Cardiac muscle cell (in vitro differentiated cells and primary cell): ENCODE measurements at regions not wholly inside any gene's neighbourhood (a gene's known extent, or its start where the extent isn't known, plus 50 kb on each side); places are given as distances from the start of the nearest gene placed in this dataset.

ENCODE experiments used
- DNase-seq, 2 donors: peaks; one replicate each; pipeline versions ENCODE4 v3.0.0 to v3.0.0-alpha.2; 2010 to 2017; ENCODE audit warnings: low read depth in 1 of 2, low spot score in 1 of 2
- H3K27ac ChIP-seq: fragments of 200-600 bp; sonication (generic); 2 replicates; pipeline ENCODE4 v1.5.1; 2016
- H3K27me3 ChIP-seq: fragments of 200-600 bp; sonication (generic); 2 replicates; pipeline ENCODE4 v1.6.0; 2016; ENCODE audit warnings: control low read depth
- H3K36me3 ChIP-seq: fragments of 200-600 bp; sonication (generic); 2 replicates; pipeline ENCODE4 v1.5.1; 2016; ENCODE audit warnings: control low read depth
- H3K4me1 ChIP-seq: fragments of 200-600 bp; sonication (generic); 2 replicates; pipeline ENCODE4 v1.8.1; 2017; ENCODE audit warnings: low read depth, mild to moderate bottlenecking, mixed run types
- H3K4me3 ChIP-seq: fragments of 200-600 bp; sonication (generic); 2 replicates; pipeline ENCODE4 v1.5.1; 2016; ENCODE audit warnings: mild to moderate bottlenecking
- H3K9me3 ChIP-seq: fragments of 200-600 bp; sonication (generic); 2 replicates; pipeline ENCODE4 v1.5.1; 2017; ENCODE audit warnings: low read depth, mild to moderate bottlenecking, control low read depth
- TF ChIP-seq, protein P1 (sequence below): IDR thresholded peaks from 2 replicates; pipeline ENCODE4 v1.5.1; 2012; ENCODE audit warnings: low read depth, mild to moderate bottlenecking, low read length

DNA sequence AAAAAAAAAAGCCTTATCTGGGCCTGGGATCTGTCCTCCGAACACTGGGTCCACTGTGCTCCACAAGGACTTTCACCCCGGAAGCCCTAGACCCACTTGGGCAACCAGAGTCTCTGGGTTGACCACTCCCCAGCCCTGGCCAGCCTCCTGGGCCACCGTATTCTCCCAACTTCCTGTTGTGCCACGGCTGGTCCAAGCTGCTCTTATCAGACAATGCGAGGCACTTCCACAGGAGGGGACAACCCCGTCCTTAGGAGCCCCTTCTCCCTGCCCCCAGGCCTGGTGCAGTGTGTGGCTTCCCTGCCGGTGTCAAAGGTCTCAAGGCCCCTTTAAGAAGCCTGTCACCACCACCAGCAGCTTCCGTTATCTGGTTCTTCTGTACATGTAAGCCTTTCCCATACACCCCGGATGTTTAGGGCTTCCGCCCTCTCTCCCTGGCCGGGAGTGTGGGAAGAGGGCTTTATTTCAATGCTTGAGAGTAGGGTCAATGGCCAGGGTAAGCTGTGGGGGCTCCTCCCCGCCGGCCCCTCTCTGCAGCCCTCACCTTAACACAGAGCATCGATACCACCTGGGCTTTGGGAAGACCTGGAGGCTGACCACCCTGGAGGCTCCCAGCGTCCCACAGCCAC lies 313.0 kb downstream of the SEC14L1 start:
- Histone ChIP-seq H3K9me3 (no peaks in the 10 kb centered on the region), H3K36me3 (no peaks in the 10 kb centered on the region), H3K27me3 (no peaks in the 10 kb centered on the region), H3K4me1 (peaks cover 68% of the 10 kb centered on the region), H3K4me3 (no peak overlapping the region), H3K27ac (peak overlapping the region; percentile 96)
- TF ChIP-seq, protein P1, sequence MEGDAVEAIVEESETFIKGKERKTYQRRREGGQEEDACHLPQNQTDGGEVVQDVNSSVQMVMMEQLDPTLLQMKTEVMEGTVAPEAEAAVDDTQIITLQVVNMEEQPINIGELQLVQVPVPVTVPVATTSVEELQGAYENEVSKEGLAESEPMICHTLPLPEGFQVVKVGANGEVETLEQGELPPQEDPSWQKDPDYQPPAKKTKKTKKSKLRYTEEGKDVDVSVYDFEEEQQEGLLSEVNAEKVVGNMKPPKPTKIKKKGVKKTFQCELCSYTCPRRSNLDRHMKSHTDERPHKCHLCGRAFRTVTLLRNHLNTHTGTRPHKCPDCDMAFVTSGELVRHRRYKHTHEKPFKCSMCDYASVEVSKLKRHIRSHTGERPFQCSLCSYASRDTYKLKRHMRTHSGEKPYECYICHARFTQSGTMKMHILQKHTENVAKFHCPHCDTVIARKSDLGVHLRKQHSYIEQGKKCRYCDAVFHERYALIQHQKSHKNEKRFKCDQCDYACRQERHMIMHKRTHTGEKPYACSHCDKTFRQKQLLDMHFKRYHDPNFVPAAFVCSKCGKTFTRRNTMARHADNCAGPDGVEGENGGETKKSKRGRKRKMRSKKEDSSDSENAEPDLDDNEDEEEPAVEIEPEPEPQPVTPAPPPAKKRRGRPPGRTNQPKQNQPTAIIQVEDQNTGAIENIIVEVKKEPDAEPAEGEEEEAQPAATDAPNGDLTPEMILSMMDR, result no peak
- peak; percentile 57 to 67 for DNase-seq

DNA sequence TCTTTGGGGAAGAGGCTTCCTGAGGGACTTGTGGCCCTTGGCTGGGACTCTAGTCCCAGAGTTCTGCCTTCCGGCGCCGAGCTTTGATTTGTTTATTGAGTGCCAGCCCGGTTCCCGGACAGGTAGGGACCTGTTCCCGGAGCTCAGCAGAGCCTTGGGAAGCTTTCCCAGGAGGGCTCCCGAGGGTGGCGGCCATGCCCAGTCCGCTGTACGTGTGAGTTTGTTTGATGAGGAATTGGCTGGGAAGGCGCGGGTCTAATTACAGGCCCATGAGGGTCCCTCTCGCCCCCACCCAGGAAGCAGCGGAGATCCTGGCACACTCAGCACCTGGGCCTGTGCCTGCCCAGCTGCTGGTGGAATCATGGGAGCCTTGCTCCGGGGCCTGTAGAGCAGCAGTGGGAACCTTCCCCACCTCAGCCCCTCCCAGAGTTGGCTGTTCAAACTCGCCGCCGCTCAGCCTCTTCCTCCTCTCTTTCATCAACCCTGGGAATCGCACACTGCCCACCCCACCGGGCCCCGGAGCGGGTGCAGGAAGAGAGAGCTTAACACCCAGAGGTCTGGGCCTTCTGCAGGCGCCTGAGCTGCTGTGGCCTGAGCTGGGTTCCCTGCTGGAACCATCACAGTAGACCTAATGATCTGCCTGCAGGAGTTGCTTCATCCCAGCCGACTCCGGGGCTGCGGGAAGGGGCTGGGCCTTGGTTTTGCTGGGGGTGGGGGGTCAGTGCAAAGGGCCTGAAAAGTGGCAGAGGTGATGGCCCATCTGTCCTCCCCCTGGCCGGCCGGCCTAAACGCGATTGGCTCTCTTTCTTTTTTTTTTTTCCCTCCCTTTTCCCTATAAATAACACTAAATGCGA lies 313.7 kb downstream of the SEC14L1 start:
- Histone ChIP-seq H3K27me3 (no peaks in the 10 kb centered on the region), H3K27ac (peak overlapping the region; percentile 96), H3K4me3 (no peak overlapping the region), H3K9me3 (no peaks in the 10 kb centered on the region), H3K36me3 (no peaks in the 10 kb centered on the region), H3K4me1 (peaks cover 69% of the 10 kb centered on the region)
- TF ChIP-seq, protein P1, result no peak
- DNase-seq, result no peak

DNA sequence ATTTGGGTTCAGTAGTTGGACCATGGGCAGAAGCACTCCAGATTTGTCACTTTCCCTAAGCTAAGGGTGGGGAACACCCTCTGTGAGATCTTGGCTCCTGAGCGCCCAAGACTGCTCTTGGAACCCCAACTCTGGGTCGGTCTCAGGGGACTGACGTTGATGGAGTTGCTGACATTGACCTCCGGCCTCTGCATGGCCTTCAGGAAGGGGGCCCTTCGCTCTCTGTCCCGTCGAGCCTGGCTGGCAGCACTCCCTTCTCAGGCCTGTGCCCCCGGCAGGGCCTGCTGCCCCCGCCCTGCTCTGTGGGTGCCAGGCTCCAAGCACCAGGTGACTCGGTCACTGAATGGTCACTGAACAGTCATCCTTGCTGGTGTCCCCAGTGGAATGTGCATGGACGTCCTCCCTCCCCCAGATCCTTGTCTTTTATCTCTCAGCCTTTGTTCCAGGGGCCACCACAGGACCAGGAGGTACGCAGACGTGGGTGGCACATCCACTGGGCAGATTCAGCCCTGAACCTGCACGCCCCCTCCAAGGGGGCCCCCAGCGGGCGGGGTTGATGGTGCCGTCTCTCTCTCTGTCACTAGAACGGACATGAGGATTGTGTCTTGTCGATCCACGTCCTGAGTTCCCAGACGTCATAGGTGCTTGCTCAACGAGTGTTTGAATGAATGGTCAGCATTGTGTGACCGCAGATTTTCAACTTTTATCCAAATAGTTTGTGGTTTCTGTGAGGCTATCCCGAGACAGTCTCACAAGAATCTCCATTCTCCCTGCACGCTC lies 314.5 kb downstream of the SEC14L1 start:
- peaks cover 69% of the 10 kb centered on the region for H3K4me1 ChIP-seq
- no peaks in the 10 kb centered on the region for H3K9me3 ChIP-seq
- H3K27ac ChIP-seq, result peak overlapping the region; percentile 96
- H3K36me3 ChIP-seq, result no peaks in the 10 kb centered on the region
- no peaks in the 10 kb centered on the region for H3K27me3 ChIP-seq
- DNase-seq, result peak in 1 of 2 donors; percentile 98
- no peak overlapping the region for H3K4me3 ChIP-seq
- TF ChIP-seq, protein P1, result no peak

DNA sequence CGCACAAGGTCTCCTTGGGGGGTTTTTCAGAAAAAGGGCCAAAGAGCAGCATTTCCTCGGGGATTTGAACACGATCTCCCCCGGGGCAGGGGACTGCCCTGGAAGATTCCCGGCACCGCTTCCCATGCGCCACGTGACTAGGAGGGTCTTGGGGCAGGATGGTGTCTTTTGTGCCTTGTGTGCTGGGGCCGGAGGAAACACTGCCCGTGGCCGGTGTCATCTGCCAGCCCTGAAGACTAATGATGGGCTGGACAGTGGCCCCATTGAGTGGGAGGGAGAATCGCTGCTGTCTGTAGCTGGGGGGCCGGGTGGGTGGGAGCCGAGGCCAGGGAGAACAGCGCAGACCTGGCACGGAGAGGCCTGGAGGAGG lies 315.1 kb downstream of the SEC14L1 start:
- peak overlapping the region; percentile 96 for H3K27ac ChIP-seq
- TF ChIP-seq, protein P1, result no peak
- H3K36me3 ChIP-seq, result no peaks in the 10 kb centered on the region
- no peaks in the 10 kb centered on the region for H3K9me3 ChIP-seq
- H3K4me3 ChIP-seq, result no peak overlapping the region
- peaks cover 69% of the 10 kb centered on the region for H3K4me1 ChIP-seq
- no peaks in the 10 kb centered on the region for H3K27me3 ChIP-seq
- DNase-seq, result no peak

DNA sequence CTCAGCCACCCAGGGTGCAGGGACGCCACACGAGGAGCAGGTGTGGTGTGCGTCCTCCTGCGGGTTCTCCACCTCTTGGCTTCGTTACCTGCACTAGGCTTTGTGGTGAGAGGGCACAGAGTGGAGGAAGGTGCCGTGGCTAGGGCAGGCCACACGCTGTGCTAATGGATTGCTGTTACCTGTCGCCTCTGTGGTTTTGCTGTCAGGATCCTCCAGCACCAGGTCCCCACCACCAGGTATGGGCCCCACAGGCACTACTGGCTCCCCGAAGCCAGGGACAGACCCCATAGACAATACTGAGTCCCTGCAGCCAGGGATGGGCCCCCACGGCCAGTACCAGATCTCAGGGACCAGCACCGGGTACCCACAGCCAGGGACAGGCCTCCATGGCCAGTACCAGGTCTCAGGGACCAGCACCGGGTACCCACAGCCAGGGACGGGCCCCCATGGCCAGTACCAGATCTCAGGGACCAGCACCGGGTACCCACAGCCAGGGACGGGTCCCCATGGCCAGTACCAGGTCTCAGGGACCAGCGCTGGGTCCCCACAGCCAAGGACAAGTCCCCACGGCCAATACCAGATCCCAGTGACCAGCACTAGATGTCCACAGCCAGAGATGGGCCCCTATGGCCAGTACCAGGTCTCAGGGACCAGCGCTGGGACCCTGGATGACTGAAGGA lies 315.6 kb downstream of the SEC14L1 start:
- TF ChIP-seq, protein P1, result no peak
- H3K9me3 ChIP-seq, result no peaks in the 10 kb centered on the region
- peaks cover 73% of the 10 kb centered on the region for H3K4me1 ChIP-seq
- H3K27me3 ChIP-seq, result no peaks in the 10 kb centered on the region
- no peak for DNase-seq
- peak overlapping the region; percentile 96 for H3K27ac ChIP-seq
- H3K4me3 ChIP-seq, result no peak overlapping the region
- H3K36me3 ChIP-seq, result no peaks in the 10 kb centered on the region
